Erythroblast (primary cell): ENCODE measurements at regions not wholly inside any gene's neighbourhood (a gene's known extent, or its start where the extent isn't known, plus 50 kb on each side); places are given as distances from the start of the nearest gene placed in this dataset.

Experiments
- GATA1 ChIP-seq: IDR thresholded peaks from 2 replicates; pipeline ENCODE4 v1.6.1; 2011; ENCODE audit warnings: low read depth, mild to moderate bottlenecking, control low read depth, low read length, moderate library complexity
- POLR2A ChIP-seq: IDR thresholded peaks from 2 replicates; pipeline ENCODE4 v1.6.1; 2011; ENCODE audit warnings: mild to moderate bottlenecking, low read length

DNA sequence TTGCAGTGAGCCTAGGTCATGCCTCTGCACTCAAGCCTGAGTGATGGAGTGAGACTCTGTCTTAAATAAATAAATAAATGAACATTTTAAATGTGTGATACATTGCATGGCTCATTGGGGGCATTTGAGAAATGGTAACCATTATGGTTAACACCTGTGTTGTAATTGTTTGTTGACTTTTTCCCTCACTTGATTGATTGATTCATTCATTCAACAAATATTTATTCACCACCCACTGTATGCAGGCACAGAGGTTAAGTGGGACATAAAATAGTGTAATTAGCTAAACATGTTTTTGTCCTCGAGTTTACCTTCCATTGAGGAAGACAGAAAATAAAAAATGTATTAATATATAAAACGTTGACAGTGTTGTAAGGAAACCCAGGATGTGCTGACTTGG is 127.1 kb upstream of the ANKRD28 start:
- no peak for TF ChIP-seq GATA1
- no peak for TF ChIP-seq POLR2A
